ENCODE measurements at regions not wholly inside any gene's neighbourhood (a gene's known extent, or its start where the extent isn't known, plus 50 kb on each side); places are given as distances from the start of the nearest gene placed in this dataset.

DNA sequence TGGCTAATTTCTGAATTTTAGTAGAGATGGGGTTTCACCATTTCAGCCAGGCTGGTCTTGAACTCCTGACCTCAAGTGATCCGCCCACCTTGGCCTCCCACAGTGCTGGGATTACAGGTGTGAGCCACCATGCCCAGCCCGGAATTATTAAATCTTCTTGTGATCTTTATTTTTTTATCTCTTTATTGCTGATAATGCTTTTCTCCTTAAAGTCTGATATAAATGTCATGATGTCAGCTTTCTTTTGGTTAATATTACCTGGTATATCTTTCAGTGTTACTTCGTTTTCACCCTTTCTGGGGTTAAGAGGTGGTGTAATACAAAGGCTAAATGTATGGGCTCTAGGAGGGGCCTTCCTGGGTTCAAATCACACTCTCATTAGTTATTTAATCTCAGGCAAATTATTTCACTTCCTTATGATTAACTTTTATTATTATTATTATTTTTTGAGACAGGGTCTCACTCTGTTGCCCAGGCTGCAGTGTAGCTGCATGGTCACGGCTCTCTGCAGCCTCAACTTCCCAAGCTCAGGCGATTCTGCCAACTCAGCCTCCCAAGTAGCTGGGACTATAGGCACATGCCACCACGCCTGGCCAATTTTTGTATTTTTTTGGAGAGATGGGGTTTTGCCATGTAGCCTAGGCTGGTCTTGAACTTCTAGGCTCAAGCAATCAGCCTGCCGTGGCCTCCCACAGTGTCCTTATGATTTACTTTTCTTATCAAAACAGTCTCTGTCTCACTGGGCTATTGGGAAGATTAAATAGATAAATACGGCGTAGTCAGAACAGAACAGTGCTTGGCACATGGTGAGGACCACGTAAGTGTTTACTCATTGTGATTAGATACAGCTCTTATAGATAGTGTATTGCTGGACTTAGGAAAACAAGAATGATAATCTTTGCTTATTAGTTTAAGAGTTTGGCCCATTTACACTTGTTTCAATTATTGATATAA lies 216.5 kb downstream of the URB2 start:
- H3K4me1 Mint-ChIP-seq (ENCODE audit: unreplicated experiment): peaks cover 4% of the 10 kb centered on the region
- H3K27ac Mint-ChIP-seq: no peak overlapping the region
- H3K27me3 Mint-ChIP-seq: peaks cover 28% of the 10 kb centered on the region
- TF ChIP-seq, protein P1, sequence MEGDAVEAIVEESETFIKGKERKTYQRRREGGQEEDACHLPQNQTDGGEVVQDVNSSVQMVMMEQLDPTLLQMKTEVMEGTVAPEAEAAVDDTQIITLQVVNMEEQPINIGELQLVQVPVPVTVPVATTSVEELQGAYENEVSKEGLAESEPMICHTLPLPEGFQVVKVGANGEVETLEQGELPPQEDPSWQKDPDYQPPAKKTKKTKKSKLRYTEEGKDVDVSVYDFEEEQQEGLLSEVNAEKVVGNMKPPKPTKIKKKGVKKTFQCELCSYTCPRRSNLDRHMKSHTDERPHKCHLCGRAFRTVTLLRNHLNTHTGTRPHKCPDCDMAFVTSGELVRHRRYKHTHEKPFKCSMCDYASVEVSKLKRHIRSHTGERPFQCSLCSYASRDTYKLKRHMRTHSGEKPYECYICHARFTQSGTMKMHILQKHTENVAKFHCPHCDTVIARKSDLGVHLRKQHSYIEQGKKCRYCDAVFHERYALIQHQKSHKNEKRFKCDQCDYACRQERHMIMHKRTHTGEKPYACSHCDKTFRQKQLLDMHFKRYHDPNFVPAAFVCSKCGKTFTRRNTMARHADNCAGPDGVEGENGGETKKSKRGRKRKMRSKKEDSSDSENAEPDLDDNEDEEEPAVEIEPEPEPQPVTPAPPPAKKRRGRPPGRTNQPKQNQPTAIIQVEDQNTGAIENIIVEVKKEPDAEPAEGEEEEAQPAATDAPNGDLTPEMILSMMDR (conservative IDR thresholded peaks at IDR 0.05): no peak
- no peak for DNase-seq (ENCODE audit: extremely low spot score, unreplicated experiment)
- H3K4me3 Mint-ChIP-seq: no peak overlapping the region
- H3K36me3 Mint-ChIP-seq: no peaks in the 10 kb centered on the region
- H3K9me3 Mint-ChIP-seq: no peaks in the 10 kb centered on the region

DNA sequence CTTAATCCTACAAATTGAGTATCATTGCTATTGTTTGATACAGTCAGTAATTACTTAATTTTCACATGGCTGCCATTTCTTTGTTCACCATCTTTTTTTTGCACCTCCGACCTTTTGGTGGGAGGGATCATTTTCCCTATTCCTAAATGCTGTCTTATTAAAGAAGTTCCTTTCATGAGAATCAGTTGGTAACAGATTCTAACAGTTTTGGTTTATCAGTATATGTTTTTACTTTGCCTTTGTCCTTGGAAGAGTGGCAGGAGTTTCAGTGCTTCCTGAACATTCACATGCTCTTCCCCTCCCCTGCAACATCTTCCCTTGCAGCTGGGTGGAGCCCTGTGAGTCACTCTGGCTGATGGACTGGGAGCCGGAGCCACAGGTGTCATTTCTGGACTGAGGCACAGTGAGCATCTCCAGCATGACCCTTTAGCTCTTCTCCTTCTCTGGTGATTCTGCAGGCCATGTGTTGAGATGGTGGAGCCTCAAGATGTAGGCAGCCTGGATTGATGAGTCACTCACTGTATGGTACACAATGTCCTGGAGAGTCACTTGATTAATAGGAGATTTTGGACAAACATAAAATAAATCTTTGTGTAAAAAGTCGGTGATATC lies 217.7 kb downstream of the URB2 start:
- Mint-ChIP-seq H3K4me3 (no peak overlapping the region), H3K27me3 (peaks cover 24% of the 10 kb centered on the region), H3K27ac (no peak overlapping the region), H3K4me1 (ENCODE audit: unreplicated experiment) (peaks cover 4% of the 10 kb centered on the region), H3K36me3 (no peaks in the 10 kb centered on the region), H3K9me3 (no peaks in the 10 kb centered on the region)
- TF ChIP-seq, protein P1 (conservative IDR thresholded peaks at IDR 0.05): no peak
- no peak for DNase-seq (ENCODE audit: extremely low spot score, unreplicated experiment)

DNA sequence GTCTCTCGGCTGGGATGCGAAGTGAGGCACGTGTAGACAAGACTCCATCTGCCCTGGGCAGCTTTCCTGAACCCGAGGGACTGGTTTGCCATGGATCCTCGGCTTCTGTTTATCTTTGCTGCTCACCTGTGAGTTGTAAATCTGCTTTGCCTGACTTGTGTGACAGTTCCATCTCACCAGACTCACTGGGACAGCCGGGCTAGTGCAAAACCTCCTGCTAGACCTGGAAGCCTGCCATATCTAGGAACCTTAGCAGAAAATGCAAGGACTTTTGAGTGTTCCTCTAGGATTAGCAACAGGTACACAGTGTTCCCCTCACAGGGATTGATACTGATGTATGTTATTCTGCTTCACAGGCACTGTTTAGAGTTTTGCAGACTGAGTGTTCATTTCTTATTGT lies 218.6 kb downstream of the URB2 start:
- H3K27me3 Mint-ChIP-seq: peaks cover 22% of the 10 kb centered on the region

DNA sequence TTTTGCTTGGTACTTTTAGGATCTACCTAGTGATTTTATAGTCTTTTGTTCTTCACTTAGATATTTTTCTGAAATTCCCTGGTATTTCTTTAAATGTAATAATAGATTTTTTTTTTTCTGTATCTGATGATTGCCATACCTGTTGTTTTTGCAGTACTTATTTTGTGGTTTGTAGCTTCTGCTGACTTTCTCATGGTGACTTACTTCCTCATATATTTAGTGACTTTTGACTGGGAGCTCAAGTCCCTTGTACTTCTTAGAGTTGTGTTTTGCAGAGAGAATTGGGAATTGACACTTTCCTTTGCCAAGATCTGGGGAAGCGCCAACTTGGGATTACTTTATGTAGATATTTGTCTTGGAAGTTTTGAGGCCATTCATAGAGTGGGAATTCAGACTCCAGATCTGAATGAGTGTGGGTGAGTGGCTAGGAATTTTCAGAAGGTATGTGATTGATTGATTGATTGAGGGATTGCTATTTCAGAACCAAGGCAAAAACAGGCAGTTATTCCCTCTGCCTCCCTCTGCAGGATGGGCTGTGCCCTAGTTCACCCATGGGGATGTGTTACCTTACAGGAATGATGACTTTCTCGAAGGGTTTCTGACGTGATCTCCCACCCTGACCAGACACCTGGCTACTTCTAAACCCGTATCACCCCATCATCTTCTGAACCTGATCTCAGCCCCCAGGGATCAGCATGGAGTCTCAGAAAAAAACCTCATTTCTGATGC lies 219.5 kb downstream of the URB2 start:
- Mint-ChIP-seq H3K27ac (no peak overlapping the region), H3K4me1 (ENCODE audit: unreplicated experiment) (peaks cover 7% of the 10 kb centered on the region), H3K27me3 (peaks cover 17% of the 10 kb centered on the region), H3K4me3 (no peak overlapping the region), H3K36me3 (no peaks in the 10 kb centered on the region), H3K9me3 (no peaks in the 10 kb centered on the region)
- DNase-seq (ENCODE audit: extremely low spot score, unreplicated experiment): no peak
- TF ChIP-seq, protein P1 (conservative IDR thresholded peaks at IDR 0.05): no peak

More for the DNA sequence above, 218.6 kb downstream of the URB2 start:
- H3K4me1 Mint-ChIP-seq (ENCODE audit: unreplicated experiment): peaks cover 7% of the 10 kb centered on the region
- H3K9me3 Mint-ChIP-seq: no peaks in the 10 kb centered on the region
- H3K27ac Mint-ChIP-seq: no peak overlapping the region
- TF ChIP-seq, protein P1 (conservative IDR thresholded peaks at IDR 0.05): no peak
- no peaks in the 10 kb centered on the region for H3K36me3 Mint-ChIP-seq
- no peak overlapping the region for H3K4me3 Mint-ChIP-seq
- no peak for DNase-seq (ENCODE audit: extremely low spot score, unreplicated experiment)

DNA sequence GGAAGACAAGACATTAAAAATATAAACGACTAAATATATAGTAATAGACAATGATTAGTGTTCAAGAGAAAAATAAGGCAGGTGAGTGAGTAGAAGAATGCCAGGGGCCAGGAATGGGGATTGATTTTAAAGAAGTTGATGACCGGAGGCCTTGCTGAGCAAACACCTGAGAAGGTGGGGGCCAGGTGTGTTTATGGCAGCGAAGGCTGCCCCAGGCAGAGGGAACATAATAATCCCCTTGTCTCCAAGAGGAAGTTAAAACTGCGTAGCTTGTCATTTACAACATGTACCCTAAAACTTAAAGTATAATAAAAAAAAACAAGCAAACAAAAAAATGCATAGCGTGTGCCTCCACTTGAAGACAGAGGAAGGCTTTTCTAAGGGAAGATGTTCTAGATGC lies 220.3 kb downstream of the URB2 start:
- peaks cover 7% of the 10 kb centered on the region for H3K4me1 Mint-ChIP-seq (ENCODE audit: unreplicated experiment)
- H3K27me3 Mint-ChIP-seq: peaks cover 15% of the 10 kb centered on the region
- TF ChIP-seq, protein P1 (conservative IDR thresholded peaks at IDR 0.05): no peak
- no peak overlapping the region for H3K27ac Mint-ChIP-seq
- H3K9me3 Mint-ChIP-seq: no peaks in the 10 kb centered on the region
- no peaks in the 10 kb centered on the region for H3K36me3 Mint-ChIP-seq
- no peak overlapping the region for H3K4me3 Mint-ChIP-seq
- no peak for DNase-seq (ENCODE audit: extremely low spot score, unreplicated experiment)

Measured in type B pancreatic cell (in vitro differentiated cells).